ENCODE measurements at regions not wholly inside any gene's neighbourhood (a gene's known extent, or its start where the extent isn't known, plus 50 kb on each side); places are given as distances from the start of the nearest gene placed in this dataset.

DNA sequence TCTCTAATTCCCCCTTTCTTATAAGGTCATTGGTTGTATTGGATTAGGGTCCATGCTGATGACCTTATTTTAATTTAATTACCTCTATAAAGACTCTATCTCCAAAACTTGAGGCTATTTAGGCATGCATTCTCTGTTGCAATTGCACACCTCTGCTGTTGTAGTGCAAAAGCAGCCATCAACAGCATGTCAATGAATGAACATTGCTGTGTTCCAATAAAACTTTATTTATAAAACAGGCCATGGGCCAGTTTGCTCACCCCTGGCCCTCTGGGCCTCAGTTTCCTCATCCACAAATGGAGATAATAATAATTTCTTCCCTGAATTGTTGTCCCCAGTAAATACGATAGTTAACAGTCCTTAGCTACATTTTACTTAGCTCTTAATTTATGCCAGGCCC, 100.4 kb upstream of the USP24 start:
- DNase-seq: no peak
- Histone ChIP-seq H3K9ac (no peak overlapping the region), H3K4me3 (no peak overlapping the region), H3K9me3 (ENCODE audit: low read depth) (no peaks in the 10 kb centered on the region), H3K4me2 (ENCODE audit: unreplicated experiment) (no peak overlapping the region), H2AFZ (no peak overlapping the region), H3K79me2 (ENCODE audit: insufficient read depth) (no peaks in the 10 kb centered on the region), H3K4me1 (ENCODE audit: insufficient read depth) (peaks cover 14% of the 10 kb centered on the region), H3F3A (ENCODE audit: insufficient read depth) (peaks cover 17% of the 10 kb centered on the region), H3K27me3 (replicated peaks; ENCODE audit: insufficient read depth) (peaks cover 4% of the 10 kb centered on the region; the same call in 1 of the 2 replicates), H3K9me2 (ENCODE audit: insufficient read depth) (no peaks in the 10 kb centered on the region), H4K20me1 (ENCODE audit: insufficient read depth) (no peaks in the 10 kb centered on the region), H3K36me3 (ENCODE audit: low read depth) (no peaks in the 10 kb centered on the region), H3K27ac (no peak overlapping the region)
- WGBS, 2 experiments (ENCODE audit: low coverage in 1 of 2, low lambda C conversion rate in 2 of 2, missing lambda C conversion rate in 2 of 2): 93 to 100% methylated on average over 1 of the region's 1 CpG
- TF ChIP-seq EZH2 (IDR thresholded peaks at IDR 0.05; ENCODE audit: insufficient read depth, poor library complexity, severe bottlenecking) (no peak), EZH2phosphoT487 (IDR thresholded peaks at IDR 0.05; ENCODE audit: insufficient read depth, low read depth) (no peak)
- in situ Hi-C loops (cut with MboI): no loop called here

DNA sequence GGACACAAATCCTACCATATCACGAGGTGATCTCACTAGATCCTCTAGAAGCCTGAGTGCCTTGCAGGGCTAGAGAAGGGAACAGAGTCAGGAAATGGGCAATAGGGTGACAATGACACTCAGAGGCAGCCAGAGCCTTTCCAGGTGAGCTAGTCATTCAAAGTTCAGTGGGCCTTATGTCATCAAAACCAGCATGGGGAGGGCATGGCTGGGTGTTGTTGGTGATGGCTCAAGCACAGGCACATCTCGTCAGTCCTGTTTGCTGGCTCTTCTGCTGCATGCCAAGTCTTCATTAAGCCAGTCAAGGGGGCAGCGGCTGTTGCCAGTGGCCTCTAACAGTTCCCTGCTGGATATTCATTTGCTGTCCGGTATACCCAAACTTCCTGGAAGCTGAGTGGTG, 99.6 kb upstream of the USP24 start:
- no peak for DNase-seq
- 81 to 82% methylated on average over 4 of the region's 4 CpGs for WGBS, 2 experiments (ENCODE audit: low coverage in 1 of 2, low lambda C conversion rate in 2 of 2, missing lambda C conversion rate in 2 of 2)
- TF ChIP-seq EZH2phosphoT487 (IDR thresholded peaks at IDR 0.05; ENCODE audit: insufficient read depth, low read depth): no peak
- TF ChIP-seq EZH2 (IDR thresholded peaks at IDR 0.05; ENCODE audit: insufficient read depth, poor library complexity, severe bottlenecking): no peak

DNA sequence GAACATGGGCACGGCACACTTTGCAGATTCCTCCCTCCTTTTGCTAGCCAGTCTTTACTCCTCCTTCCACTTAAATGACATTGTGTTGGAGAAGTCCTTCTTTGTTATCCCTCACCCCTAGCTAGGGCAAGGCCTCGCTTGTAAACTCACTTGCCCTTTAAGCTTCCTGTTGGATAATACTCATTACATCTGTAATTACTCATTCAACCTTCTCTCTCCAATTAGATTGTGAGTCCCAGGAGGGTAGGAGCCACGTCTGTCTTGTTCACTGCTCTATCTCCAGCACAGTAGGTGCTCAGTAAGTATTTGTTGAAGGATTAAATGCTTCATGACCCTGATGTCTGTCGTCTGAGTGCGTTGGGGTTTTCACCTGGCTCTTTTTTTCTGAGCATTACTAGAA, 98.7 kb upstream of the USP24 start:
- no peaks in the 10 kb centered on the region for H3K9me2 ChIP-seq (ENCODE audit: insufficient read depth)
- TF ChIP-seq EZH2 (IDR thresholded peaks at IDR 0.05; ENCODE audit: insufficient read depth, poor library complexity, severe bottlenecking) (no peak), EZH2phosphoT487 (IDR thresholded peaks at IDR 0.05; ENCODE audit: insufficient read depth, low read depth) (no peak)
- no peak overlapping the region for H3K4me3 ChIP-seq
- no peak overlapping the region for H3K4me2 ChIP-seq (ENCODE audit: unreplicated experiment)
- DNase-seq: peak; percentile 42
- no peaks in the 10 kb centered on the region for H3K9me3 ChIP-seq (ENCODE audit: low read depth)
- no peak overlapping the region for H3K27ac ChIP-seq
- H3F3A ChIP-seq (ENCODE audit: insufficient read depth): peaks cover 17% of the 10 kb centered on the region
- 40 to 49% methylated on average over 5 of the region's 5 CpGs for WGBS, 2 experiments (ENCODE audit: low coverage in 1 of 2, low lambda C conversion rate in 2 of 2, missing lambda C conversion rate in 2 of 2)
- peaks cover 14% of the 10 kb centered on the region for H3K4me1 ChIP-seq (ENCODE audit: insufficient read depth)
- H3K36me3 ChIP-seq (ENCODE audit: low read depth): no peaks in the 10 kb centered on the region
- H2AFZ ChIP-seq: no peak overlapping the region
- H3K79me2 ChIP-seq (ENCODE audit: insufficient read depth): no peaks in the 10 kb centered on the region
- H3K9ac ChIP-seq: no peak overlapping the region
- no peaks in the 10 kb centered on the region for H4K20me1 ChIP-seq (ENCODE audit: insufficient read depth)
- H3K27me3 ChIP-seq (replicated peaks; ENCODE audit: insufficient read depth): peaks cover 2% of the 10 kb centered on the region; the same call in 1 of the 2 replicates
- in situ Hi-C loops (cut with MboI): no loop called here

More for the DNA sequence above, 99.6 kb upstream of the USP24 start:
- Histone ChIP-seq H3K9me2 (ENCODE audit: insufficient read depth) (no peaks in the 10 kb centered on the region), H2AFZ (no peak overlapping the region), H3K4me1 (ENCODE audit: insufficient read depth) (peaks cover 14% of the 10 kb centered on the region), H3K4me3 (no peak overlapping the region), H3K4me2 (ENCODE audit: unreplicated experiment) (no peak overlapping the region), H3F3A (ENCODE audit: insufficient read depth) (peaks cover 17% of the 10 kb centered on the region), H3K27ac (no peak overlapping the region), H3K79me2 (ENCODE audit: insufficient read depth) (no peaks in the 10 kb centered on the region), H3K36me3 (ENCODE audit: low read depth) (no peaks in the 10 kb centered on the region), H3K9me3 (ENCODE audit: low read depth) (no peaks in the 10 kb centered on the region), H3K9ac (no peak overlapping the region), H4K20me1 (ENCODE audit: insufficient read depth) (no peaks in the 10 kb centered on the region), H3K27me3 (replicated peaks; ENCODE audit: insufficient read depth) (peaks cover 4% of the 10 kb centered on the region; the same call in 1 of the 2 replicates)
- in situ Hi-C loops (cut with MboI): no loop called here

DNA sequence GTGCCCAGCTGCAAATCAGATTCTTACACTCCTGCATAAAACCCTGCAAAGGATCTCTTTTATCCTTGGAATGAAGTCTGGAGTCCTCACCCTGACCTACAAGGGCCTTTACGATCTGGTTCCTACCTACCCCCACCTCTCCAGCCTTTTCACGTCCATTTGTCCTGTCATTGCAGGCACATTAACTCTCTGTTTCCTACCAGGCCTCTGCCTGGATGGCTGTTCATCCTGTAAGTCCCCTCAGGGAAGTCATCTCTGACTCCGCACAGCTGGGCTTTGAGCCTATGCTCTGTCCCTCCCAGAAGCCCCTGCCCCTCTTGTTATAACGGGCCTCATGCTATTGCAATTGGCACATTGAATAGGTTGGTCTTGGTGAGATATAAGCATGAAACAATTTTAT, 96.8 kb upstream of the USP24 start:
- H3K27me3 ChIP-seq (replicated peaks; ENCODE audit: insufficient read depth): no peaks in the 10 kb centered on the region
- no peaks in the 10 kb centered on the region for H3K36me3 ChIP-seq (ENCODE audit: low read depth)
- H3F3A ChIP-seq (ENCODE audit: insufficient read depth): peaks cover 17% of the 10 kb centered on the region
- 83 to 87% methylated on average over 4 of the region's 4 CpGs for WGBS, 2 experiments (ENCODE audit: low coverage in 1 of 2, low lambda C conversion rate in 2 of 2, missing lambda C conversion rate in 2 of 2)
- no peak overlapping the region for H3K4me2 ChIP-seq (ENCODE audit: unreplicated experiment)
- in situ Hi-C loops (cut with MboI): no loop called here
- no peak overlapping the region for H3K27ac ChIP-seq
- H3K79me2 ChIP-seq (ENCODE audit: insufficient read depth): no peaks in the 10 kb centered on the region
- H2AFZ ChIP-seq: no peak overlapping the region
- H4K20me1 ChIP-seq (ENCODE audit: insufficient read depth): no peaks in the 10 kb centered on the region
- TF ChIP-seq EZH2phosphoT487 (IDR thresholded peaks at IDR 0.05; ENCODE audit: insufficient read depth, low read depth) (no peak), EZH2 (IDR thresholded peaks at IDR 0.05; ENCODE audit: insufficient read depth, poor library complexity, severe bottlenecking) (no peak)
- no peak overlapping the region for H3K4me3 ChIP-seq
- peaks cover 14% of the 10 kb centered on the region for H3K4me1 ChIP-seq (ENCODE audit: insufficient read depth)
- H3K9ac ChIP-seq: no peak overlapping the region
- DNase-seq: no peak
- no peaks in the 10 kb centered on the region for H3K9me2 ChIP-seq (ENCODE audit: insufficient read depth)
- H3K9me3 ChIP-seq (ENCODE audit: low read depth): no peaks in the 10 kb centered on the region
